SKM-1 treated with dmso at 0.1 percent for 144 hours (cell line): ENCODE measurements at regions not wholly inside any gene's neighbourhood (a gene's known extent, or its start where the extent isn't known, plus 50 kb on each side); places are given as distances from the start of the nearest gene placed in this dataset.

Experiments
- DNase-seq: peaks from one replicate; lab custom pipeline; 2025; ENCODE audit not compliant: unreplicated experiment; lab: John Stamatoyannopoulos, UW

DNA sequence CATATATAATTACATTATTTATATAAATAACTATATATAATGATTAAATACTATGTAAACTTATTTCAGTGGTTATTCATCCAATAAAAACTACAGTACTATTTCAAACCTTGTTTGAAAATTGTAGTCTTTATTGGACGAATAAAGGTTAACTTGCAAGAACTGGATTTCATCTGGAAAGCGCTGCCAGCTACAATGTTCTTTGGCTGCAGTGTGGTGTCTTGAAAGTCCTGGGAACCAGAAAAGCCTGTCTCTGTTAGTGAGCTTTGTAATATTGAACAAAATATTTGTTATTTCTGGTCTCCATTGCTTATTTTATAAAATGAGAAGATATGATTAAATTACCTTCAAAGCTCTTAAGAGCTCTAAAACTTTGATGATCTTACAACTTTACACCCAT lies 763.6 kb downstream of the ADGRL2 start:
- no peak for DNase-seq

DNA sequence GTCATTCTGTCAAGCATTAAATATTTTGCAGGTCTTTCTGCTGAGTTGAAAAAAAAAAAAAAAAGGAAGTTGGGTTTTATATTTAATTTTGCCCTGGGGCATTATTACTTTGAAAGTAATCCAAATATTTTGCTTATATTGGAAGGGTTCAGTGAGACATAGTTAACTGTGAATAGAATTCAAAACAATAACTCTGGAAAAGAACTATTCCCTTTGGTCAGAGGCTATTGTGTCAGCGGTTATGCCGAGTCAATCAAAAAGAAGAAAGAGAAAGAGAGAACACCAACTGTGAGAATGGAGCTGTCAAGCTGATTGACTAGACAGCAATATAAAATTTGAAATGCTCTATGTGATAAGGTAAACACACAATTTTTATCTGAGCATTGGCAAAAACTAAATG lies 761.7 kb downstream of the ADGRL2 start:
- DNase-seq, result no peak

DNA sequence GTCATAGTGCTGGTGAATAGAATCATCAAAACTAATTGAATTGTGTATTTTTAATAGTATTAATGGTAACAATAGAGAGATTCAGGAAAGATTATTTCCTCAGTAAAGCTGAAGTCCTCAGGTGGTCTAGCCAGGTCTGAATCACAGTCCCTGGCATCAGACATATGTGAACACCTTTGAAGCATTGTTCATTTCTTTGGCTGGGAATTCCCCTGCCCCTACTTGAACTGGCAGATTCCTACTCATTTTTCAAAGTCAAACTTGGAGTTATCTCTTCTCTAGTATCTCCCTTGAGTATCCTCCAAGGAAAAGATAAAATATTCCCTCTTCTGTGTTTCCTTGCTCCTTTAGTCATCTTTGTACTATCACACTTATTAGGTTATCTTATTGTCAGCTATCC lies 759.8 kb downstream of the ADGRL2 start:
- DNase-seq, result no peak

DNA sequence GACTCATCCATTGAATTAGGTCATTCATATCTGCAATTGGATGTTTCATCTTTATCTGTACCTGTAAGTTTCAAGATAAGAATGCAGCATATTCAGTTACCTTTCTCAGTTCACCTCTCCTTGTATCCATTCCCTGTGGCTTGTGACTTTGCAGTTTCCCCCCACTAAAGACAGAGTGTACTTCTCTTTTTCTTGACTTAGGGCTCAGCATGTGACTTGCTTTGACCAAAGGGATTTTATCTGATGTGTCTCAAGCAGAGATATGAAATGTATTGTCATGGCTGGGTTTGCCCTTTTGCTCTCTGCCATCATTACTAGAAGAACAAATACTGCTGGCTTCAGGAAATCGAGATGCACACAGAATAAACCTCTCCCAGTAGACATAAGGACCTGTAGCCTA lies 754.8 kb downstream of the ADGRL2 start:
- DNase-seq, result no peak

DNA sequence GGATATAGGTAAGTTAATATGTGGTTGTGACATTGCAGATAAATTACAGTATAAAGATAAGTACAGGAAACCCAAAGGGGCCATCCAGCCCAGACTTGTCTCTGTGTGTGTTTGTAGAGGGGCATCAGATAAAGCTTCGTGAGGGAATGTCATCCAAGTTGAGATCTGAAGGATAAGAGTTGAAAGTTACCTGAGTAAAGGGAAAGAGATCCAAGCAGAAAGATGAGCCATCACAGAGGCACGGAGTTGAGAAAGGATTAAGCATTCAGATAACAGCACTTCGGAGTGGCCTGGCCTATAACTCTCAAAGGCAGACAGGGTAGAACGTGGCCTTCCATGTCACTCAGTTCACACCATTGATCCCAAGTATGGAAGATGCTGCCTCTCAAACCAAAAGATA lies 749.1 kb downstream of the ADGRL2 start:
- DNase-seq, result no peak

DNA sequence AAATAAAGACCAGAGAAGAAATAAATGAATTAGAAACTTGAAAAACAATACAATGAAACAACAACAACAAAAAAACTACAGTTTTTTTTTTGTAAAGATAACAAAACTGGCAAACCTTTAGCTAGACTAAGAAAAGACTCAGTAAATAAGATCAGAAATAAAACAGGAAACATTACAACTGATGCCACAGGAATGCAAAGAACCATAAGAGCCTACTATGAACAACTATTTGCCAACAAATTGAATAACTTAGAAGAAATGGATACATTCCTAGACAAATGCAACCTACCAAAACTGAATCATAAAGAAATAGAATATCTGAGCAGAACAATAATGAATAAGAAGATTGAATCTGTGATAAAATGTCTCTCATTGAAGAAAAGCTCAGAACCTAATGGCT lies 742.0 kb downstream of the ADGRL2 start:
- DNase-seq, result no peak

DNA sequence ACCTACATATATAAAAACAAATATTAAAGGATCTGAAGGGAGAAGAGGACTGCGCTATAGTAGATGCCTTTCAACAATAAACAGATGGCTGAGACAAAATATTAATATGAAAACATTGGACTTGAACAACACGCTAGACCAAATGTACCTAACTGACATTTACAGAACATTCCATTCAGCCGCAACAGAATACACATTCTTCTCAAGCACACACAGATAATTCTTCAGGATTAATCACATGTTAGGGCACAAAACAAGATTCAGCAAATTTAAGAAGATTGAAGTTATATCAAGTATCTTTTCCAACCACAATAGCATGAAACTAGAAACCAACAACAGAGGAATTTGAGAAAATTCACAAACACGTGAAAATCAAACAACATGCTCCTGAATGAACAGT lies 741.4 kb downstream of the ADGRL2 start:
- DNase-seq, result no peak

DNA sequence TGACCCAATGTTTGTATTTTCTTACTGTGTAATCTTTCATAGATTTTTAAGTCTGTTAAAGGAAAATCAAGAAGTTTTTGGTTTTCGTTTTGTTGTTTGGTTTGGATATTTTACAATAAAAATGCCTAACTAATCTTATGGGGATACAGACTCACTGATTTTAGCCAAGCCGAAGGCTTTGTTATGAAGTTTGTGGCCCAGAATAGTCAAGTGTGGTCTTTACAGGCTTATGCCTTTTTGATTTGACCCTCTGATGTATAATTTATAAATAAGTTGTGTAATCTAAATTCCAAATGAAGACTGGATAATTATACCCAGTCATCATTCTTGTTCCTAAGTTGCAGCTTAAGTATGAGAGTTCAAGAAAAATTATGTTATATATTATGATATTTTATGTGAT lies 739.3 kb downstream of the ADGRL2 start:
- no peak for DNase-seq

DNA sequence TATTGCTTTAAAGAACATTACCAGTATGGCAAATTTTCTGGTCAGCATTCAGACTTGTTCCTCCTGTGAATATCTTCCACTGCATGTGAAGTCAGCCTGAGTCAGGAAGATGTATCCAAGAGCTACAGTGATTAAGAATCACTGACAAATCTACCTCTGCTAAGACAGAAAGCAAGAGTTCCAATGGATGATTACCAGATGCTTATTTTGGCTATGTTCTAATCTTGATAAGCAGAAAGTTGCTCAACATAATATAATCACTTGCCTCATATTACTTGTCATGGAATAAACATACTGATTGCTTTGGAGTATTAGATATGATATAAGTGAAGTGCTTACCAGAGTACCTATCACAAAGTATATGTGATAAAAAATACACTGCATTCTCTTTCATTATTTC lies 738.1 kb downstream of the ADGRL2 start:
- no peak for DNase-seq

DNA sequence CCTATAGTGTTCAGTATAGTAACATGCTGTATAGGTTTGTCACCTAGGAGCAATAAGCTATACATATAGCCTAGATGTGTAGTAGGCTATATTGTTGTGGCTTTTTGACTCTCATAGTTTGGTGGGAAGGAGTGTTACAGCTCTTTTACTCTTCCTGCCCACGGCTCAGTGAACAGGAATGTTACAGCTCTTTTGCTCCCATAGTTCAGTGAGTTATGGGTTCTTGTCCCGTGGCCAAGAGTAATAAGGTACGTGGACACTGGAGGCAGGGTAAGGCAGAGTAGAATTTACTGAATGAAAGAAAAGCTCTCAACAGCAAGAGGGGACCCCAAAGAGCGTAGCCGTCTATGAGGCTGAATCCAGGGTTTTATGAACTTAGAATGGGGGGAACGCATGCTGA lies 734.3 kb downstream of the ADGRL2 start:
- no peak for DNase-seq

DNA sequence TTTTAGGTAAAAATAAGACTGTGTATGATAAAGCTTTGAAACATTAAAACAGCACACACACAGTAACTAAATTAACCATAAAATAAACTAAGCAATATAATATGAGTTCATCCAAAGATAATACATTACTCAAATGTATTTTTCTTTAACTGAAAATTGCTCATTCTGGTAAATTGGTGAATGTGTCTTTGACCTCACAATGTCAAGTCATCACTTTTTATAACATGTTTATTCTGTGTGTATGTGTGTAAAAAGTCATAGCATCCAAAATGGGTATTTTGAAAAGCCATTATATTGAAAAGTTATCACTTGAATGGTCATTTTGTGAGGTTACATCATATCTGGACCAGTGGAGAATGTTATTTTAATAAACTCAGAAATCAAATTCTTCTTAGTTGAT lies 724.6 kb downstream of the ADGRL2 start:
- DNase-seq, result no peak

DNA sequence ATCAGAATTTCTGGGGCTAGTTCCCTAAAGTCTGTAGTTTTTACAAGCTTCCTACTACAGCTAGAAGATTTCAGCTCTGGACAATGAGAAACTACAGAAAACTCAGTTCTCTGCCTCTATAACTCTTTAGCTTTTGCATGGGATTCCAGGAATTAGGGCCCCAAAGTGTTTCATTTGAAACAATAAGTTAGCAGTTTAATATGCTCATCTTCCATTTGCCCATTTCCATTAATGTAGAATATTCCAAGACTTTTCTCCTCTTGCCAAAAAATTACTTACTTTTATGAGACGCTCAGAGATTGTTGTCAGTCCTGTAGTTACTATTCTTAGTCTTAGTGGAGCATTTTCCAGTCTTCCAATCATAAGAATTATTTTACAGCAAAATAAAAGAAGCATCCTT lies 719.9 kb downstream of the ADGRL2 start:
- no peak for DNase-seq

DNA sequence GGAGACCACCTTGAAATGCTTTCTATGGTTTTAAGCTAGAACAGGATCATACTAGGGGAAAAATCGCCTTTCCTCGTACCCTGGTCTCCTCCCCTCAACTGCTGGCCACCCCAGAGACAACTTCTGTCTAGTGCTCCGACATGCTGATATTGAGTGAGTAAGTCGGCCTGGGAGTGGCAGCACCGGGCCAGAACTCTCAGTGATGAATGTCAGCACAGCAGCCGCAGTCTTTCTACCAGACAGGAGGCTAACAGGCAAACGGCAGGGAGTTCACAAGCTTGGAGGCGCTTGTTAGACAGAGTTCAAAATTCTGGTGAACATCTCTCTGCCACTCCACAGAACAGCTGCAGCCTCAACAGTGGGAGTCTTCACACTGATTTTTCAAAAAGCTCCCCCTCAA lies 716.9 kb downstream of the ADGRL2 start:
- no peak for DNase-seq

DNA sequence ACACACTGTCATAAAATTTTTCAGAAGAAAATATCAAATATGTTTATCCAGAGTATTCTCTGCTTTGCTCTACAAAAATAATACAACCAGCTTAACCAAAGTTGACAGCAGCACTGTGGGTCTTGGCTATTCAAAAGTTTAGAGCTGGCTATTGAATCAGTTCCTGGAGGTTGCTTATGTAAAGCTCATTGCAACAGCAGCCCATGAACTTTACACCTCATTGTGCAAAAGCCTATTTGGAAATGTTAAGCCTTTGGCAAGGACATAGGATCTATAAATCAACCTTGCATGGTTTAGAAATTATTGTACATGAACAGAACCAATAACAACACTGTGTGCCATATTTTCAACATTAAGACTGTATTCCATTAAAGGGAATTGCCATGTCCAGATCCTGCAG lies 714.9 kb downstream of the ADGRL2 start:
- DNase-seq, result peak; percentile 53

DNA sequence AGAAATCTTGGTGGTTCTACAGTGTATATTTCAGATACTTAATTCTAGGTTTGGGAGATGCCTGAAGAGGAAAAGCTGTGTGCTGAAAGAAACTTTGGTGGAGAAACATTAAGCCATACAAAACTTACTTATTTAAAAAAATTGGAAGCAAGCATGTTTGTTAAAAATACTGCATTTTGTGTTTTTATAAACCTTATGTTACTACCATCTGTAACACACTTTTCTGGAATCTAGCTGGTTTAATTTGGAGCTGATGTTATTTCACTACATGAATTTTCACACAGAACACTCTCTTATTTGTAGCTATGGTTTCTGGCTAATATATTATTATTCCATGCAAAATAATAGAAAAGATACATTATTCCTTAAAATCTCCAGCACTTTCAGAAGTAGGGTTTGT lies 710.7 kb downstream of the ADGRL2 start:
- no peak for DNase-seq

DNA sequence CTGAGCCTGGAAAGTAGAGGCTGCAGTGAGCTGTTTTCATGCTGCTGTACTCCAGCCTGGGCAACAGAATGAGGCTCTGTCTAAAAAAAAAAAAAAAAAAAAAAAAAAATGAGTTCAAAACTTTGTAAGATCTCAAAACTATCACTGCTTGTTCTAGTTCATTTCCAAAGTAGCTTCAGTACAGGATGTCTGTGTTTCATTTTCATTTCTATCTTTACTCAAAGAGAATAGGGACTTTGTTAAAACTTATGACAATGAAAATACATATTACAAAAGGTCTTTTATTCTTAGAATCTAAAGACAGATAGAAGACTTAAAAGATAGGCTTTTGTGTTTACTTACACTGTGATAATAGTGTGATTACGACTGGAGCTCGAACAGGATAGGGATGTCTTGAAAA lies 709.7 kb downstream of the ADGRL2 start:
- no peak for DNase-seq

DNA sequence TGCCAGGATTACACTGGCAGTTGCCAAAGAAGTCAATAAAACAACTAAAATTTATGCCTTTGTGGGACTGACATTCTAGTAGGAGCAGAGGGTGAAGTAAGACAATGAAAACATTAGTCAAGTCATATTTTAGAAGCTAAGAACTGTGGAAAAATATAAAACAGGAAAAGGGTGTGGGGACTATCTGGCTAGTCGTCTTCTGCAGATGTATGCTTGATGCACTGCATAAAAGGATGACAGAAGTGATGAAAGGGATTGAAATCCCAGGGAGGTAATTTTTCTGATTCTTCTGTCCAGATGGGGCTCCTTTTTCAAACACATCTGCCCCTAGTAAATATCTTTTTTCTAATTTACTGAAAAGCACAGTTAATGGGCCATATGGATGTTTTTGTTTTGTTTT lies 706.3 kb downstream of the ADGRL2 start:
- no peak for DNase-seq

DNA sequence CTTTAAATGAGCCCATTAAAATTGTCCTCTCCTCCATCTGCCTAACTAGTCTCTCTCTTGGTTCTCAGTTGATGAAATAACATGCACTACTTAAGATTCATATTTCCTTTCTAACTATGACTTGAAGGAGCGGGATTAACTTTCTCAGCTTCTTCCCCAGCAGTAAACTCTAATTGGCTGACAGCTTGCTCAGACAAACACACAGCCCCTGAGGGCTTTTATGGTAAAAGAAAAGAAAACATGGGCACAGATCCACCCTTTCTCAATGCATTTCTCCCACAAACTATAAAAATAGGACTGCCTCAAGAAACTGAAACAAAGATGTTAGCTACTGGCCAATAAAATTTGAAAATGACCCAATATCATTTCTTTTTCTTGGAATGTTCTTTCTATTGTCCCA lies 703.1 kb downstream of the ADGRL2 start:
- no peak for DNase-seq

DNA sequence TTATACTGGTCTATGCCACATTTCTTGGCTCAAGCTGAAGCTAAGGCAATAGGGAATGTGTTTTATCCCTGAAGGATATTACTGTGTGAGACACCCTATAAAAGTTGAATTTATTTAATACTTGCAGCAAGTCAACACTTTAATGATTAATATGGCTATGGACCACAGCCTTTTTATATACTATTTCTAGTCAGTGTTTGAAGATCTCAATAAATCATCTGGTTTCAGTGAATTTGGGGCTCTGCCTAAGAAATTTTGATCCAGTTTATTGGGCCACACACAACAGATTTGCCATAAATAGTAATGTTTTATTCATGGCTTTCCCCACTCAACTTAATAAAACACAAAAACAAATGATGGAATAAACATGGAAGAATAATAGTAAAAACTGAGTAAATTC lies 698.3 kb downstream of the ADGRL2 start:
- DNase-seq, result no peak

DNA sequence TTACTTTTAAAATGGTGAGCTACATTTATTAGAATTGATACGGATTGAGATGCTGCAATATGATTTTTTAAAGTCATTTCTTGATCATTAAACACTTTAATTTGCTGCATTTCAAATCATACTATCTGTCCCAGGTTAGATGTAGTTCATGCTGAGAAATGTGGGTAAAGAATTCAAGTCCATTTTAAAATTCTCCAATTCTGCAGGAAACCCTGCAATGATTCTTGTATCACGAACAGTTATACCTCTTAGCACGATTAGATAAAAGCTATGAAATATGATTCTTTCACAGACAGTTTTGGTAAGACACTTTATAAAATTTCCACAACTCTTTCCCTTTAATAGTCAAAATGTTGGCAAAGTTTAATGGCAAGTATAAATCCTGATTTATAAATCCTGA lies 693.4 kb downstream of the ADGRL2 start:
- no peak for DNase-seq

DNA sequence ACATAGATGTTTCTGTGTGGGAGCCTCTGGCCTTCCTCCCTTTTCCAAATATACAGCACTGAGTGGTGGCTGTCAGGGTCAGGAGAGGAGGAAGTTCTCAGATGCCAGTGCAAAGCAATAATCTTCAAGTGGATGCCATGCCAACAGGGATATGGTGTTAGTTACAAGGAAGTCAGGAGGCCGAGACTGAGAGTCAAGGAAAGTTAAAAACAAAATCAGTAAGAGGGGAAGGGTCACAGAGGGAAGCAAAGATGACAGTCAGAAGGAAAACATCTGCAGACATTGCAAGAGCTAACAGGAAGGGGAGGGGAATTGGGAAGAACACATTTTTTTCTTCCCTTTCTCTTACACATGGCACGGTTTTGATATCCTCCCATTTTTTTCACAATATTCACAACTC lies 691.4 kb downstream of the ADGRL2 start:
- DNase-seq, result no peak

DNA sequence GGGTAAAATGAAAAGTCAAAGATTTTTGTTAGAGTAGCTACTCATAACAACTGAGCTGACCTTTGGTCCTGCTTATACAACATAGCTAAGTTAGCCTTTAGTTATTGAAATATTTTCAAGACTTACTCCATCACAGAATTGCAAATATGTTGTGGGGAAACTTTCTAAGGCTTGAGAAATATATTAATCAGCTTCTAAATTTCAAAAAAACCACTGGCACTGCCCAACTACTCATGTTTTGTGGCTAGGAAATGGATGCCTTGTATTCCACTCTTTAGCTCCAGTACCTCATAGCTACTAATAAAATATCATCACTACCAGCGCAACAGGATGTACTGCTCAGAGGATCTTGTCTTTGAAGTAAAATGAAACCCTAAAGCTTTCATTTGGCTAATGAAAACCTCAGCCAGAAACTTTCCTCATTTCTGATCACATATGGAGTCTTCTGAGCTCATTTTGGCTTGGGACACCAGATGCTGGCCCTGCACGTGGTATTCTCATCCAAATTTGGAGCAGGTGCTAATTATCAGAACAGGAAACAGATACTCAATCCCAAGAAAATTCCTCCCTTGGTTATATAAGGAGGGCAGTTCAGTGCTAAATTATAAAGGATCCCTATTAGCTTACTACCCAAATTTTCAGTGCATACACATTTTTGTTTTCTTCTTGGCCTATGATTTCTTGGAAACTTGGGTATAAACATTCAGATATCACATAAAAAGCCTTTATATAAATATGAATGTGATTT lies 690.7 kb downstream of the ADGRL2 start:
- DNase-seq, result no peak

DNA sequence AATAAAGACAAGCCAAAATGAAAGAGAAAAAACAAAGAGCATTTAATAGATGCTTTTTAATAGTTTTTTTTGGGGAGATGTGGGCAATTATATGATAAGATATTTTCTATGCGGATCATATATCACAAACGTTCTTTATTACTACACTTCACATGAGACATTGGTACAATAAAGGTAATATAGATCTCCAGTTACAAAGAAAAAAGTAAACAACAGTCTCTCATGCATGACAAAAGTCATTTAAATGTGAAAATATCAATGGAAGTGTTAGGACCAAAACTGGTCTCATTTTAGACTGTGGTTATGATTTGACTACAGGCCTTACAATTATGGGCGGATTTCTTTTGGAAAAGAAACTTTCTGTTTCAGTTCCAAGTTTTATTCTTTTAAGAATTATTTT lies 687.0 kb downstream of the ADGRL2 start:
- no peak for DNase-seq

DNA sequence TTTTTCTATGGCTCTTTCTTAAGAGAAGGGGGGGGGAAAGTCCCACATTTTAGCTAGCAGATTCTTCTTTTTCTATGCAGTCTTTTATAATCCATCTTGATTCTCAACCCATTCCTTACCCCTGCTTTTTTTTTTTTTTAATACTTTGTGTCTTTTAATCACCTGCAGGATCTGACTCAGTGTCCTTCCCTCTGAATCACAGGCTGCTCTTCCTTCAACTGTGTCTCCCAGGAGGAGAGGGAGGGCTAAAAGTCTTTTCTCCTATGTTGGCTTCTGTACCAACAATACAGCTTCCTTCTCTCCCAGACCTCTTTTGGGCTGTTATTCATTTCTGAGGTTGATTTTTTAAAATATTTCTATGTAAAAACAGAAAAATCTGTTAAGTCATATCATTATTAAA lies 686.2 kb downstream of the ADGRL2 start:
- no peak for DNase-seq
